Keratinocyte (primary cell): ENCODE measurements at regions not wholly inside any gene's neighbourhood (a gene's known extent, or its start where the extent isn't known, plus 50 kb on each side); places are given as distances from the start of the nearest gene placed in this dataset.

Experiments
- CTCF ChIP-seq, 3 experiments: IDR thresholded peaks in 1 of 3; conservative IDR thresholded peaks in 1 of 3; optimal IDR thresholded peaks in 1 of 3; 2 replicates in 2 of 3; 3 replicates in 1 of 3; pipeline versions ENCODE3 to v1.5.1; 2011; ENCODE audit warnings: low read length in 3 of 3, mild to moderate bottlenecking in 3 of 3, moderate library complexity in 2 of 3, control low read depth in 1 of 3, inconsistent platforms in 1 of 3; ENCODE audit not compliant: insufficient read depth in 2 of 3; ENCODE audit errors: extremely low read depth in 1 of 3
- EZH2 ChIP-seq: IDR thresholded peaks from one replicate; pipeline ENCODE4 v1.6.1; 2012; ENCODE audit warnings: inconsistent platforms, mild to moderate bottlenecking, low read length, moderate library complexity

GRCh38 chr2:66327066-66327740 lies 107.7 kb upstream of the MEIS1 start:
- TF ChIP-seq CTCF (optimal IDR thresholded peaks at IDR 0.05 in 1 of 3, IDR thresholded peaks at IDR 0.05 in 1 of 3, conservative IDR thresholded peaks at IDR 0.05 in 1 of 3; ENCODE audit: extremely low read depth in 1 of 3, insufficient read depth in 2 of 3, low read length in 3 of 3) (no peak), EZH2 (no peak)
